ENCODE measurements at regions not wholly inside any gene's neighbourhood (a gene's known extent, or its start where the extent isn't known, plus 50 kb on each side); places are given as distances from the start of the nearest gene placed in this dataset.

DNA sequence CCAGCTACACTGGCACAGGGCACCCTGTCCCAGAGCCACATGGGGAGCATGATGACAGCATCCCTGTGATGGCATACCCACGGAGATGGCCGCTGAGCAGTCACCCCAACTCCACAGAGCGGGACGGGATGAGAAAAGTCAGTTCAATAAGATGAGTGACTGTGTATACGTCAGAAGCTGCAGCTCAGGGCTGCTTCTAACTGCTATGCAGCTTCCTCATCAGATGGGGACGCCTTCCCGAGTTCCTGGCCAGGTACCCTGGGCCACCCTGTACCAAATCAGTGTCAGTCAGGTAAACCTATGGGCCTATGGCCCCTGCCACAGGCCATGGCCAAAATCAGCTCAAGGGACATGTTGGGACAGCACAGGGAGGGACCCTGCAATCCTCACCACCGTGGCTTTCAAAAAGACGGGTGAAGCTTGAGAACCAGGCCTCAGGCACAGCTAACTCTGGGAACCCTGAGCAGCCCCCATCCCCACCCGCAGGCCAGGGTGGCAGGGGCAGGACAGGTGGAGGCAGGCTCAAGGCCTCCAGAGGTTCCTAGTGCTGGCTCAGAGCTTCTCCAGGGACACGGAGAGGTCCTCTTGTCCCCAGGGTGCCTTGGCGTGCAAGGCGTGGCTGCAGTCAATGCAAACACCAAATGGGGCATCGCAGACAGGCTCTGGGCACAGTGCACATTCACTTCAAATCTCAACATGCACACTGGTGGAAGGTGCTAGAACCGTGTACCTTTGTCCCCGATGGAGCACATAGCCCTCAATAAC, 122.4 kb downstream of the TUBA3C start:
- no peak overlapping the region for H2AFZ ChIP-seq (ENCODE audit: low read length)
- DNase-seq (ENCODE audit: low spot score), result no peak
- intact Hi-C loops (cut with micrococcal nuclease; ENCODE audit: unreplicated experiment), result no loop called here
- no peaks in the 10 kb centered on the region for H3K9me3 ChIP-seq (ENCODE audit: low read length)
- H3K36me3 ChIP-seq (ENCODE audit: insufficient read depth, low read length), result no peaks in the 10 kb centered on the region
- no peaks in the 10 kb centered on the region for H3K4me1 ChIP-seq (ENCODE audit: insufficient read depth, low read length, poor library complexity, severe bottlenecking)
- TF ChIP-seq, protein P1, sequence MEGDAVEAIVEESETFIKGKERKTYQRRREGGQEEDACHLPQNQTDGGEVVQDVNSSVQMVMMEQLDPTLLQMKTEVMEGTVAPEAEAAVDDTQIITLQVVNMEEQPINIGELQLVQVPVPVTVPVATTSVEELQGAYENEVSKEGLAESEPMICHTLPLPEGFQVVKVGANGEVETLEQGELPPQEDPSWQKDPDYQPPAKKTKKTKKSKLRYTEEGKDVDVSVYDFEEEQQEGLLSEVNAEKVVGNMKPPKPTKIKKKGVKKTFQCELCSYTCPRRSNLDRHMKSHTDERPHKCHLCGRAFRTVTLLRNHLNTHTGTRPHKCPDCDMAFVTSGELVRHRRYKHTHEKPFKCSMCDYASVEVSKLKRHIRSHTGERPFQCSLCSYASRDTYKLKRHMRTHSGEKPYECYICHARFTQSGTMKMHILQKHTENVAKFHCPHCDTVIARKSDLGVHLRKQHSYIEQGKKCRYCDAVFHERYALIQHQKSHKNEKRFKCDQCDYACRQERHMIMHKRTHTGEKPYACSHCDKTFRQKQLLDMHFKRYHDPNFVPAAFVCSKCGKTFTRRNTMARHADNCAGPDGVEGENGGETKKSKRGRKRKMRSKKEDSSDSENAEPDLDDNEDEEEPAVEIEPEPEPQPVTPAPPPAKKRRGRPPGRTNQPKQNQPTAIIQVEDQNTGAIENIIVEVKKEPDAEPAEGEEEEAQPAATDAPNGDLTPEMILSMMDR (conservative IDR thresholded peaks at IDR 0.05; ENCODE audit: low read length), result no peak
- no peak for TF ChIP-seq EZH2phosphoT487 (IDR thresholded peaks at IDR 0.05; ENCODE audit: borderline replicate concordance, low read depth, low read length)
- H3K27ac ChIP-seq (ENCODE audit: low read depth, low read length, poor library complexity, severe bottlenecking), result no peak overlapping the region
- no TSS peak for BruUV-seq (replicated peaks)
- POLR2A ChIA-PET, result no interaction called here
- CTCF ChIA-PET (ENCODE audit: unreplicated experiment), result no interaction called here
- no peaks in the 10 kb centered on the region for H4K20me1 ChIP-seq (ENCODE audit: insufficient read depth, low read length)
- no peaks in the 10 kb centered on the region for H3K9me2 ChIP-seq (ENCODE audit: insufficient read depth, low read length)
- H3K4me2 ChIP-seq (ENCODE audit: low read length), result no peak overlapping the region
- no peaks in the 10 kb centered on the region for H3K79me2 ChIP-seq (ENCODE audit: insufficient read depth, low read depth, low read length)
- no peak overlapping the region for H3K4me3 ChIP-seq (ENCODE audit: low read depth, low read length, poor library complexity, severe bottlenecking)

DNA sequence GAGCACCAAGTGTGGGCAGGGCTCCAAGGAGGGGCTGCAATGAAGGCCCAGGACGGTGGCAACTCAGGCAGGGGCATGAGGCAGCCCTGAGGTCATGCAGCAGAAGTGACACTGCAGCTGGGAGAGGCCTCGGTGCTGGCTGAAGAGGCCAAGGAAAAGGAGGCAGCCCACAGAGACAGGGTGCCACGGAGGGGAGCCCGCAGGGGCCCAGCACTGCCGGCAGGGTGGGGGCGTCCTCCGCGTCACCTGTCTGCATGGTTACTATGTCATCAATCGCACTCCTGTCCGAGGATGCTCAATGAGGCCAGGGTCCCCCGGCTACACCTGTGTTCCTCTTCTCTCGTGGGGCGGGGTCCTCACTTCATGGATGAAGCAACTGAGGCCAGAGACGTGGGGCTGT, 123.1 kb downstream of the TUBA3C start:
- ChIA-PET POLR2A (no interaction called here), CTCF (ENCODE audit: unreplicated experiment) (no interaction called here)
- Histone ChIP-seq H2AFZ (ENCODE audit: low read length) (no peak overlapping the region), H3K9me3 (ENCODE audit: low read length) (no peaks in the 10 kb centered on the region), H3K9me2 (ENCODE audit: insufficient read depth, low read length) (no peaks in the 10 kb centered on the region), H3K4me3 (ENCODE audit: low read depth, low read length, poor library complexity, severe bottlenecking) (no peak overlapping the region), H3K4me2 (ENCODE audit: low read length) (no peak overlapping the region), H3K79me2 (ENCODE audit: insufficient read depth, low read depth, low read length) (no peaks in the 10 kb centered on the region), H3K36me3 (ENCODE audit: insufficient read depth, low read length) (no peaks in the 10 kb centered on the region), H3K27ac (ENCODE audit: low read depth, low read length, poor library complexity, severe bottlenecking) (no peak overlapping the region), H4K20me1 (ENCODE audit: insufficient read depth, low read length) (no peaks in the 10 kb centered on the region), H3K4me1 (ENCODE audit: insufficient read depth, low read length, poor library complexity, severe bottlenecking) (no peaks in the 10 kb centered on the region)
- no TSS peak for BruUV-seq (replicated peaks)
- no peak for DNase-seq (ENCODE audit: low spot score)
- intact Hi-C loops (cut with micrococcal nuclease; ENCODE audit: unreplicated experiment), result no loop called here
- no peak for TF ChIP-seq EZH2phosphoT487 (IDR thresholded peaks at IDR 0.05; ENCODE audit: borderline replicate concordance, low read depth, low read length)
- TF ChIP-seq, protein P1 (conservative IDR thresholded peaks at IDR 0.05; ENCODE audit: low read length), result no peak

DNA sequence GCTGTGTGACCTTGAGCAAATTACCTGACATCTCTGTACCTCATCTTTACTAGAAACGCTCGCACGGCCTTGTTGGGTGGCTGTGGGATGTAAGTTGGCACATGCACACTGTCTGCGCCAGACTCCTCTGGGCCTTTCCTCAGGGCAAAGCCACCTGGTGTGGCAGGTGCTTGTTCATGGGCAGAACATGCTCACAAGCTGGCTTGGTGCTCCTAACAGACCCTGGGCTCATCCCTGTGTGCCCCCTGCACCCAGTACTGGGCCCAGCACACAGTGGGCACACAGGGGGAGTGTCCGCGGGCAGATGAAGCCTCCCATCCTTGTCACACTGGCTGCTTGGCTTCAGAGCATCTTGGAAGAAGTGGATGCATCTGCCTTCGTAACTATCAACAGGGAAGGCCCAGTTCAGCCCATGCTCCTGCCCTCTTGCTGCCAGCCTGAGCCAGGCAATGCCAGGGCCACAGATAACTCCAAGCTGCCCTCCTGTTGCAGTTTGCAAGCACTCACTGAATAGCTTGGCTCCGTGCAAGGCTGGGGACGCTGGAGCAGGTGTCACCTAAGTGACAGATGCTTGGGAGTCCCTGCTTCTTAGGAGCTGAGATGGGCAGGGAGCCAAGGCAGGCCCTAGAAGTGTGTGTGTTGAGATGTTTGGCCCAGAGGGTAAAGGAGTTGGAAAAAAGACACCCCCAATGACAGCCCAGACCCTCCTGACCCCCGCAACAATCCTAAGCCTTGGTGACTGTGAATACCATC, 123.9 kb downstream of the TUBA3C start:
- no peak overlapping the region for H2AFZ ChIP-seq (ENCODE audit: low read length)
- H3K27ac ChIP-seq (ENCODE audit: low read depth, low read length, poor library complexity, severe bottlenecking), result no peak overlapping the region
- no peaks in the 10 kb centered on the region for H3K79me2 ChIP-seq (ENCODE audit: insufficient read depth, low read depth, low read length)
- H3K9me3 ChIP-seq (ENCODE audit: low read length), result no peaks in the 10 kb centered on the region
- no TSS peak for BruUV-seq (replicated peaks)
- CTCF ChIA-PET (ENCODE audit: unreplicated experiment), result no interaction called here
- no peak overlapping the region for H3K4me3 ChIP-seq (ENCODE audit: low read depth, low read length, poor library complexity, severe bottlenecking)
- DNase-seq (ENCODE audit: low spot score), result no peak
- no peaks in the 10 kb centered on the region for H3K4me1 ChIP-seq (ENCODE audit: insufficient read depth, low read length, poor library complexity, severe bottlenecking)
- TF ChIP-seq EZH2phosphoT487 (IDR thresholded peaks at IDR 0.05; ENCODE audit: borderline replicate concordance, low read depth, low read length), result no peak
- TF ChIP-seq, protein P1 (conservative IDR thresholded peaks at IDR 0.05; ENCODE audit: low read length), result no peak
- POLR2A ChIA-PET, result no interaction called here
- H3K9me2 ChIP-seq (ENCODE audit: insufficient read depth, low read length), result no peaks in the 10 kb centered on the region
- no peaks in the 10 kb centered on the region for H3K36me3 ChIP-seq (ENCODE audit: insufficient read depth, low read length)
- intact Hi-C loops (cut with micrococcal nuclease; ENCODE audit: unreplicated experiment), result no loop called here
- H4K20me1 ChIP-seq (ENCODE audit: insufficient read depth, low read length), result no peaks in the 10 kb centered on the region
- no peak overlapping the region for H3K4me2 ChIP-seq (ENCODE audit: low read length)

All from OCI-LY7 (cell line).